ENCODE measurements at regions not wholly inside any gene's neighbourhood (a gene's known extent, or its start where the extent isn't known, plus 50 kb on each side); places are given as distances from the start of the nearest gene placed in this dataset.
"Not testable (repeated sequence)": the region's sequence is repeated elsewhere in the genome, so short reads cannot be mapped to it uniquely, and the experiment has no call there.

GRCh38 chr6:19939926-19940325 lies 102.8 kb downstream of the ID4 start:
- H3K4me3 Mint-ChIP-seq = not testable (repeated sequence)

GRCh38 chr6:19943042-19943441 lies 105.9 kb downstream of the ID4 start:
- Mint-ChIP-seq H3K36me3 (no peaks in the 10 kb centered on the region), H3K4me1 (no peaks in the 10 kb centered on the region), H3K9me3 (peaks cover 0 to 8% (median 2%) of the 10 kb centered on the region in 3 donors), H3K27me3 (no peaks in the 10 kb centered on the region), H3K27ac (no peak overlapping the region), H3K4me3 (no peak overlapping the region)

More at GRCh38 chr6:19939926-19940325, 102.8 kb downstream of the ID4 start:
- H3K27ac Mint-ChIP-seq, H3K4me1 Mint-ChIP-seq, H3K27me3 Mint-ChIP-seq, H3K36me3 Mint-ChIP-seq, H3K9me3 Mint-ChIP-seq: not testable (repeated sequence)

- Mint-ChIP-seq H3K36me3 (no peaks in the 10 kb centered on the region), H3K27ac (no peak overlapping the region), H3K4me3 (no peak overlapping the region), H3K4me1 (no peaks in the 10 kb centered on the region), H3K27me3 (no peaks in the 10 kb centered on the region), H3K9me3 (peaks cover 2 to 18% (median 7%) of the 10 kb centered on the region in 3 donors)
Observed at GRCh38 chr6:19945843-19946358, 108.7 kb downstream of the ID4 start.

- H3K4me3 Mint-ChIP-seq = no peak overlapping the region
- no peaks in the 10 kb centered on the region for H3K36me3 Mint-ChIP-seq
- no peaks in the 10 kb centered on the region for H3K27me3 Mint-ChIP-seq
- H3K9me3 Mint-ChIP-seq = peaks cover 4 to 24% (median 14%) of the 10 kb centered on the region in 3 donors
- no peaks in the 10 kb centered on the region for H3K4me1 Mint-ChIP-seq
- H3K27ac Mint-ChIP-seq = no peak overlapping the region
Observed at GRCh38 chr6:19949155-19949554, 112.0 kb downstream of the ID4 start.

GRCh38 chr6:19964115-19964514 lies 126.9 kb downstream of the ID4 start:
- Mint-ChIP-seq H3K36me3 (no peaks in the 10 kb centered on the region), H3K4me3 (no peak overlapping the region), H3K4me1 (no peaks in the 10 kb centered on the region), H3K27ac (no peak overlapping the region), H3K9me3 (peaks cover 0 to 5% (median 4%) of the 10 kb centered on the region in 3 donors), H3K27me3 (no peaks in the 10 kb centered on the region)

- Mint-ChIP-seq H3K36me3 (no peaks in the 10 kb centered on the region), H3K27me3 (no peaks in the 10 kb centered on the region), H3K4me3 (no peak overlapping the region), H3K9me3 (peaks cover 5 to 6% (median 5%) of the 10 kb centered on the region in 3 donors), H3K27ac (no peak overlapping the region), H3K4me1 (no peaks in the 10 kb centered on the region)
Observed at GRCh38 chr6:19968201-19968600, 131.0 kb downstream of the ID4 start.

GRCh38 chr6:19972221-19972620 lies 135.1 kb downstream of the ID4 start:
- Mint-ChIP-seq H3K27me3 (no peaks in the 10 kb centered on the region), H3K4me1 (no peaks in the 10 kb centered on the region), H3K36me3 (no peaks in the 10 kb centered on the region), H3K4me3 (no peak overlapping the region), H3K9me3 (peaks cover 3 to 6% (median 5%) of the 10 kb centered on the region in 3 donors), H3K27ac (no peak overlapping the region)

GRCh38 chr6:19976411-19977129 lies 139.4 kb downstream of the ID4 start:
- Mint-ChIP-seq H3K27ac (no peak overlapping the region), H3K4me1 (no peaks in the 10 kb centered on the region), H3K27me3 (no peaks in the 10 kb centered on the region), H3K36me3 (no peaks in the 10 kb centered on the region), H3K4me3 (no peak overlapping the region), H3K9me3 (peaks cover 0 to 2% (median 0%) of the 10 kb centered on the region in 3 donors)

GRCh38 chr6:19979059-19979458 lies 141.9 kb downstream of the ID4 start:
- no peaks in the 10 kb centered on the region for H3K9me3 Mint-ChIP-seq
- H3K4me3 Mint-ChIP-seq = no peak overlapping the region
- no peaks in the 10 kb centered on the region for H3K4me1 Mint-ChIP-seq
- no peaks in the 10 kb centered on the region for H3K36me3 Mint-ChIP-seq
- no peak overlapping the region for H3K27ac Mint-ChIP-seq
- no peaks in the 10 kb centered on the region for H3K27me3 Mint-ChIP-seq

- Mint-ChIP-seq H3K4me1 (no peaks in the 10 kb centered on the region), H3K4me3 (no peak overlapping the region), H3K36me3 (no peaks in the 10 kb centered on the region), H3K9me3 (no peaks in the 10 kb centered on the region), H3K27ac (no peak overlapping the region), H3K27me3 (no peaks in the 10 kb centered on the region)
Observed at GRCh38 chr6:19979986-19980385, 142.8 kb downstream of the ID4 start.

- Mint-ChIP-seq H3K27me3 (no peaks in the 10 kb centered on the region), H3K4me1 (no peaks in the 10 kb centered on the region), H3K4me3 (no peak overlapping the region), H3K9me3 (peaks cover 0 to 2% (median 0%) of the 10 kb centered on the region in 3 donors), H3K27ac (no peak overlapping the region), H3K36me3 (no peaks in the 10 kb centered on the region)
Observed at GRCh38 chr6:19983374-19983773, 146.2 kb downstream of the ID4 start.

GRCh38 chr6:19986691-19987438 lies 149.7 kb downstream of the ID4 start:
- no peaks in the 10 kb centered on the region for H3K27me3 Mint-ChIP-seq
- H3K9me3 Mint-ChIP-seq = peaks cover 0 to 2% (median 0%) of the 10 kb centered on the region in 3 donors
- H3K36me3 Mint-ChIP-seq = no peaks in the 10 kb centered on the region
- no peak overlapping the region for H3K27ac Mint-ChIP-seq
- H3K4me1 Mint-ChIP-seq = no peaks in the 10 kb centered on the region
- no peak overlapping the region for H3K4me3 Mint-ChIP-seq

GRCh38 chr6:19988555-19988954 lies 151.4 kb downstream of the ID4 start:
- Mint-ChIP-seq H3K27me3 (peaks cover 1% of the 10 kb centered on the region), H3K36me3 (no peaks in the 10 kb centered on the region), H3K4me3 (no peak overlapping the region), H3K27ac (no peak overlapping the region), H3K4me1 (no peaks in the 10 kb centered on the region), H3K9me3 (peaks cover 0 to 2% (median 0%) of the 10 kb centered on the region in 3 donors)

- H3K27me3 Mint-ChIP-seq = peaks cover 1% of the 10 kb centered on the region
- peaks cover 0 to 3% (median 0%) of the 10 kb centered on the region in 3 donors for H3K4me1 Mint-ChIP-seq
- H3K4me3 Mint-ChIP-seq = no peak overlapping the region
- H3K36me3 Mint-ChIP-seq = no peaks in the 10 kb centered on the region
- H3K27ac Mint-ChIP-seq = no peak overlapping the region
- H3K9me3 Mint-ChIP-seq = peaks cover 0 to 3% (median 0%) of the 10 kb centered on the region in 3 donors
Observed at GRCh38 chr6:19991176-19991575, 154.0 kb downstream of the ID4 start.

GRCh38 chr6:19994909-19995308 lies 157.7 kb downstream of the ID4 start:
- Mint-ChIP-seq H3K9me3 (peaks cover 2 to 8% (median 2%) of the 10 kb centered on the region in 3 donors), H3K27me3 (peaks cover 1% of the 10 kb centered on the region), H3K36me3 (no peaks in the 10 kb centered on the region), H3K4me1 (peaks cover 0 to 3% (median 0%) of the 10 kb centered on the region in 3 donors), H3K27ac (no peak overlapping the region), H3K4me3 (no peak overlapping the region)

Measured in IgD-negative memory B cell (primary cell).